Parathyroid adenoma (tissue), 2 donors: ENCODE measurements at regions not wholly inside any gene's neighbourhood (a gene's known extent, or its start where the extent isn't known, plus 50 kb on each side); places are given as distances from the start of the nearest gene placed in this dataset.

Source experiments
- H2AFZ ChIP-seq: fragments of 300-600 bp; sonication (generic); one replicate; pipeline ENCODE4 v1.7.0; 2017; ENCODE audit warnings: antibody characterized with exemption, mild to moderate bottlenecking
- H3K27ac ChIP-seq: fragments of 300-600 bp; sonication (generic); one replicate; pipeline ENCODE4 v1.7.0; 2017
- H3K27me3 ChIP-seq: fragments of 300-600 bp; sonication (generic); one replicate; pipeline ENCODE4 v1.7.0; 2017; ENCODE audit warnings: low read length; ENCODE audit not compliant: control insufficient read depth, insufficient read depth
- H3K36me3 ChIP-seq: fragments of 300-600 bp; sonication (generic); one replicate; pipeline ENCODE4 v1.7.0; 2017; ENCODE audit warnings: low read length; ENCODE audit not compliant: control insufficient read depth, insufficient read depth
- H3K4me1 ChIP-seq: fragments of 300-600 bp; sonication (generic); one replicate; pipeline ENCODE4 v1.7.0; 2017; ENCODE audit warnings: control low read depth
- H3K4me2 ChIP-seq: fragments of 300-600 bp; sonication (generic); one replicate; pipeline ENCODE4 v1.7.0; 2017; ENCODE audit warnings: low read length
- H3K4me3 ChIP-seq: fragments of 300-600 bp; sonication (generic); one replicate; pipeline ENCODE4 v1.7.0; 2017; ENCODE audit warnings: low read depth, low read length
- H3K79me2 ChIP-seq: fragments of 300-600 bp; sonication (generic); one replicate; pipeline ENCODE4 v1.7.0; 2017; ENCODE audit warnings: control low read depth
- H3K9ac ChIP-seq: fragments of 300-600 bp; sonication (generic); one replicate; pipeline ENCODE4 v1.7.0; 2017; ENCODE audit warnings: mild to moderate bottlenecking
- H3K9me3 ChIP-seq: fragments of 300-600 bp; sonication (generic); one replicate; pipeline ENCODE4 v1.7.0; 2017; ENCODE audit warnings: low read length; ENCODE audit not compliant: control insufficient read depth
- CTCF ChIP-seq: fragments of 300-600 bp; sonication (generic); IDR thresholded peaks from one replicate; pipeline ENCODE4 v1.7.0; 2017; ENCODE audit warnings: antibody characterized with exemption, mild to moderate bottlenecking
- donor health status: primary hyperparathyroidism.

- Histone ChIP-seq H3K4me3 (no peak overlapping the region), H3K27ac (no peak overlapping the region), H3K36me3 (no peaks in the 10 kb centered on the region), H3K4me1 (peaks cover 3% of the 10 kb centered on the region), H2AFZ (no peak overlapping the region), H3K9ac (no peak overlapping the region), H3K27me3 (no peaks in the 10 kb centered on the region), H3K9me3 (no peaks in the 10 kb centered on the region), H3K4me2 (no peak overlapping the region), H3K79me2 (peaks cover 4% of the 10 kb centered on the region)
- no peak for TF ChIP-seq CTCF
Measured at GRCh38 chr2:134127496-134127895, 126.4 kb upstream of the MGAT5 start.

- H3K9ac ChIP-seq: no peak overlapping the region
- no peak for TF ChIP-seq CTCF
- no peaks in the 10 kb centered on the region for H3K9me3 ChIP-seq
- H3K4me1 ChIP-seq: no peaks in the 10 kb centered on the region
- H3K4me3 ChIP-seq: no peak overlapping the region
- H2AFZ ChIP-seq: no peak overlapping the region
- H3K79me2 ChIP-seq: peaks cover 10% of the 10 kb centered on the region
- no peaks in the 10 kb centered on the region for H3K36me3 ChIP-seq
- H3K27me3 ChIP-seq: no peaks in the 10 kb centered on the region
- H3K27ac ChIP-seq: no peak overlapping the region
- H3K4me2 ChIP-seq: no peak overlapping the region
Measured at GRCh38 chr2:134128746-134129145, 125.1 kb upstream of the MGAT5 start.

- H3K4me1 ChIP-seq: no peaks in the 10 kb centered on the region
- no peak overlapping the region for H2AFZ ChIP-seq
- H3K4me2 ChIP-seq: no peak overlapping the region
- no peaks in the 10 kb centered on the region for H3K27me3 ChIP-seq
- no peak overlapping the region for H3K4me3 ChIP-seq
- H3K36me3 ChIP-seq: no peaks in the 10 kb centered on the region
- no peaks in the 10 kb centered on the region for H3K9me3 ChIP-seq
- H3K9ac ChIP-seq: no peak overlapping the region
- TF ChIP-seq CTCF: no peak
- no peak overlapping the region for H3K27ac ChIP-seq
- peaks cover 14% of the 10 kb centered on the region for H3K79me2 ChIP-seq
Measured at GRCh38 chr2:134129900-134130537, 123.9 kb upstream of the MGAT5 start.

- Histone ChIP-seq H3K36me3 (no peaks in the 10 kb centered on the region), H3K27ac (no peak overlapping the region), H3K4me2 (no peak overlapping the region), H3K79me2 (peaks cover 16% of the 10 kb centered on the region), H3K9me3 (no peaks in the 10 kb centered on the region), H3K4me1 (no peaks in the 10 kb centered on the region), H2AFZ (no peak overlapping the region), H3K4me3 (no peak overlapping the region), H3K27me3 (no peaks in the 10 kb centered on the region), H3K9ac (no peak overlapping the region)
- TF ChIP-seq CTCF: no peak
Measured at GRCh38 chr2:134131681-134132489, 122.0 kb upstream of the MGAT5 start.

GRCh38 chr2:134132490-134132857 is 121.4 kb upstream of the MGAT5 start:
- no peaks in the 10 kb centered on the region for H3K4me1 ChIP-seq
- no peak overlapping the region for H3K4me3 ChIP-seq
- H3K27me3 ChIP-seq: no peaks in the 10 kb centered on the region
- no peaks in the 10 kb centered on the region for H3K9me3 ChIP-seq
- H2AFZ ChIP-seq: no peak overlapping the region
- H3K36me3 ChIP-seq: no peaks in the 10 kb centered on the region
- H3K79me2 ChIP-seq: peaks cover 16% of the 10 kb centered on the region
- TF ChIP-seq CTCF: no peak
- no peak overlapping the region for H3K4me2 ChIP-seq
- H3K9ac ChIP-seq: no peak overlapping the region
- no peak overlapping the region for H3K27ac ChIP-seq
